NCI-H2171 (cell line): ENCODE measurements at regions not wholly inside any gene's neighbourhood (a gene's known extent, or its start where the extent isn't known, plus 50 kb on each side); places are given as distances from the start of the nearest gene placed in this dataset.

Experiments used
- DNase-seq: peaks from one replicate; lab custom pipeline; 2025; lab: John Stamatoyannopoulos, UW

DNA sequence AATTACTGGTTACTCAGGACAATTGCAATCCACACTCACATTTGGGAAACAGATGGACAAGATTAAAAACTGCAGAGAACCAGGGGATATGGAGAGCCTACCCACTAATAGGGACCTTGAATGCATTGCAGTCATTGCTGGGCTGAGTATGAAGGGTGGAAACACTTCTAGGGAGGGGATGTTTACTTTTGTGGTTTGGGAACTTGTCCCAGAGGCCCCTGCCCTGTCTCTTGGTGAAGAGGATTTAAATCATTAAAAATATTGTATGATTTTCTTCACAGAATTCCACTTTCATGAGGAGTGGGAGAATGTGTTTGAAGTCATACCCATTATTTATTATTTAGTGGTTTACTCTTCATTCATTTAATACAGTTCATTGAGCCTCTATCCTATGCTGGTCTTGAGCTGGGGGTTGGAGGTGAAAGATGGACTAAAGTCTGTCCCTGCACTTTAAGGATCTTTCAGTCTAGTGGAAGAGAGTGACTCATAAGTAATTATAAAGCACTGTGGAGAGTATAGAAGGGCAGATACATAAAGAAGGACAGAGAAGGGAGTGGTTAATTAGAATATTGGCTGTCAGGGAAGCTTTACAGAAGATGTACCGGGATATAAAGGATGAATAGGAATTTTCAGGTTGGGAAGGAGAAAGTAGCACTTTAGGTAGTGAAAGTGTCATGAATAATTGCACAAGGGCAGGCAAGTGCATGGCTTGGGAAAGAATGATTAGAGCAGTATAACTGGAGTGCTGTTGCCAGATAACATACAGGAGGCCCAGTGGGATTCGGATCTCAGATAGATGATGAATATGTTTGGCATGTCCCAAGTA is 313.4 kb downstream of the LPIN1 start:
- no peak for DNase-seq

DNA sequence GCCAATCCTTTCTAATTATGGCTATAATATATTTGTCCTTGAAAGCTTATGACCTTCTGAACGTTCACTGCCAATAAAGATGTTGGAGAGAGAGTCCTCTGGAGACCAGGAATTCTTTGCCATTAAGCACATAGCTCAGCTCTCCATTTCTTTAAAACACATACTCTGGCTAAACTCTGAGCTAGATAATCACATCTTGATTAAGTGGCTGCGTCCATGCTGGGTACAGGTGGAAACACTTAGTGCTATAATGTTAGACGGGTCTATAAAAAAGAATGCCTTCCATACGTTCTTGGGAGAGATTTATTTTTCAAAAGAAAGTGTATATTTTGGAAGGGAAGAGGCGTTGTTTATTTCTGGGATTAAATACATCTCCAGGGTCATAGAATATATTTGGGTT is 314.5 kb downstream of the LPIN1 start:
- no peak for DNase-seq

- DNase-seq, result no peak
Observed at GRCh38 chr2:12061286-12062052, 315.0 kb downstream of the LPIN1 start.

DNA sequence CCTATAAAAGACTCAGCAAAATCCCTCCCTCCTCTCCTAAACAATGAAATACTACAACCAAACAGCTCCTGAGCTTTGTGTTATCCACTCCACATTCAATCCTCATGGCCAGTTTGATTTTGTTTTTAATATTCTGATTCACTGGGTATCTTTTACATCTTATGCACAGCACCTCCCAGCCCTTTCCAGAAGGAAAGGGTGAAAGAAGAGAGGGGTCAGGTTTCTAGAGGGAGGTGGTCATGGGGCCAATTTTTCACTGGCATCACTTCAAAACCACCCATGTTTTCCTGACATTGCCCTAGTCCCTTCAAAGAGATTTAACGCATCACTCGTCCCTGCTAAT is 315.6 kb downstream of the LPIN1 start:
- DNase-seq, result no peak

DNA sequence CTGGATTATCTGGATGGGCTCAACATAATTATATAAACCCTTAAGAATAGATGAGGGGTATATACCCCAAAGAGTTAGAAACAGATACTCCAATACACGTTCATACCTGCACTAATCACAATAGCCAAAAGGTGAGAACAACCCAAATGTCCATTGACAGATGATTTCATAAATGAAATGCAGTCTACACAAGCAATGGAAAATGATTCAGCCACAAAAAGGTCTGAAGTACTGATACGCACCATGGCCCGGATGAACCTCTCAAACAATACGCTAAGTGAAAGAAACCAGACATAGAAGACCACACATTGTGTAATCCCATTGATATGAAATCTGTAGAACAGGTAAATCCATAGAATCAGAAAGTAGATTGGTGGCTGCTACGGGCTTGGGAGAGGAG is 316.8 kb downstream of the LPIN1 start:
- DNase-seq, result no peak

DNA sequence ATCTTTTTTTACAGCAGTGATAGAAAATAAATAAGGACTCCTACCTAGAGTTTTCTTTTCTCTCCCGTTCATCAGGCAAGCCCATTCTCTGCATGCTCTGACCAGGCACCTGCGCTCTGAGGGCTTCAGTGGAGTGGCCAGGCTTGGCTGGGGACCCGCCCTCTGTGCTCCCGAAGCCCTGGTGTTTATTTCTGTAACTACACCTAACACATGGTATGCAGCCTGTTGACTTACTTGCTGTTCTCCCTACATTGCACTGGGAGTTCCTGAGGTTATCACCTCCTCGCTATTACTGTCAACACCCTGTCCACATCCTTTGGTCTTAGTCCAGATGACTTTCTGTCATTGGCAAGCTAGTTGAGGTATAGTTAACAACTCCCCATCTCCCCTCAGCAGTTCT is 317.7 kb downstream of the LPIN1 start:
- no peak for DNase-seq

GRCh38 chr2:12066116-12066515 is 319.7 kb downstream of the LPIN1 start:
- no peak for DNase-seq

- DNase-seq, result no peak
Observed at GRCh38 chr2:12066986-12067385, 320.6 kb downstream of the LPIN1 start.

GRCh38 chr2:12068796-12069538 is 322.5 kb downstream of the LPIN1 start:
- DNase-seq, result no peak

DNA sequence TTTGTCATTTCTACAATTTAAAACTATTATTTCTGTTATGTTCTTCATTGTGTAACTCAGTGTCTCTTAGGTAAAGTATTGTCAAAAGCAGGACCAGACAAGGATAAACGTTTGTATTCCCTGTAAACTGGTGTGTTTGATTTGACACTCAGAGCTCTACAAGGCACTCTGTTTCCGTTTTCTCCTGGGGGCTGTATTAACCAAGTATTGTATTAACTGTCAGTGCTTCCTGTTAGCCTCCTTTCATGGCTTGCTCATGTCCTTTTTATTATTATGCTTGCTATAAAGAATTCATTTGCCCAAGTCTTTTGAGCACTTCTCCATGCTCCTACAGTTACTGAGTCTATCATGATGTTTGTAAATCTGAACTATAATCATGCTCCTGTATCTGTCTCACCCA is 323.7 kb downstream of the LPIN1 start:
- no peak for DNase-seq

DNA sequence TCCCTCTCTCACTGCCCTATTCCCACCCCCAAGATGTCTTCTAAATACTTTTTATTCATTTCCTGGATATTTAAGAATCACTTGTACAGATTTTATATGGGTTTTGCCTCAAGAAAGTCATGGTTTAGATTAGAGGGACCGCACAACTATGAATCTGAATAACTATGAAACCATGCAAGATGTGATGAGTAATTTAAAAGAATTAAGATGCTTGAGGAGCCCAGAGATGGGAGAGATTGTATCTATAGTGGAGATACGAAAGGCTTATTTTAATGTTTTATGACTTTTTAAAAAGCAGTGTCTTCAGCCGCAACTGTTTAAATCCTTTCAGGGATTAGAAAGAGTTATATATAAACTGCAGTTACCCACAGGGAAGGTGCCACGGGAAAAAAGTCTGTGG is 324.1 kb downstream of the LPIN1 start:
- no peak for DNase-seq

DNA sequence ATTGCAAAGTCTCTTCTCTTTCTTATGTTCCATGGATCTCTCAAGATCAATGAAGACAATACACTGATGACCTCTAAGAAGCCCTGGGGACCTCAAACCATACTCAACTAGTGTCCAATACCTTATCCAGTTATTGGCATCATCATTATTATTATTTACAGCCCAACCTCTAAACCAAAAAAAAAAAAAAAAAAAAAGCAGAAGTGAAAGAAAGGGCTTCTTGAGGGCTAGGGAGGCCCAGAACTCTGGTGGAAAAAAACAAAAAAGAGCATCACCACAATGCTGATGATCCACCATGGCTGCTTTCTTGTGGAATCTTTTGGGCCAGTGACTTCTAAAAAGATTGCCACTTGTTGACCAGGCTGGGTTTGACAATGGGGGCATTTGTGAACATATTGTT is 324.9 kb downstream of the LPIN1 start:
- no peak for DNase-seq

- DNase-seq, result no peak
Observed at GRCh38 chr2:12073217-12073852, 326.9 kb downstream of the LPIN1 start.

DNA sequence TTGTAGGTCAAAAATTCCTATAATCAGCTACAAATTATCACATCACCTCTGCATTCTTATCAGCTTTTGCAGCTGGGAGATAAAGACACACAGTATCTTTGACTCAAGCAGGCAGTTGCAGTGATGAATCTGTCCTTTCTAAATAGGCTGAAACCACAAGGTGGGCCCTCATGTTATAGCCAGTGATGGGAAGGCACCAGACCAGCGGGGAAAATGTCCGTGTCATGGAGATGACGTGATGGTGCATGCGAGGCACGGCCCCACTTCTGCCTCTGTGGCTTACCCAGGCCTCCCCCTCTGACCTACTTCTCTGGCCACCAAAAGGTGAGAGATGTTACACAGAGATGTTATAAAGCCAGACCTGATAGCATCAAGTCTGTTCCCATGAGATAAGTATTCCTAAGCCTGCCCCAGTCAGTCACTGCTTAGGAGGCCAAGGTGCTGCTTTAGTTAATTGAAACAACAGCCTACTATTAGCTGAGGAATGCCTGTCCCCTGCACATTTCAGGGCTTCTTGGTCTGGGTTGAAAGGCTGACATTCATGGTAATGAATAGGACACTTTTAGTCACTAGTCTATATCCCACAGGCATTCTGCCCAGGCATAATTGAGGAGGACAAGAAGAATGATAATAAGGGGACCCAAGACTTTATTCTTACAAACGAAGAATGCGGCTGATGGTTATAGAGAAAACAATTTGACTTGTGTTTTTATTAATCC is 327.9 kb downstream of the LPIN1 start:
- DNase-seq, result no peak

DNA sequence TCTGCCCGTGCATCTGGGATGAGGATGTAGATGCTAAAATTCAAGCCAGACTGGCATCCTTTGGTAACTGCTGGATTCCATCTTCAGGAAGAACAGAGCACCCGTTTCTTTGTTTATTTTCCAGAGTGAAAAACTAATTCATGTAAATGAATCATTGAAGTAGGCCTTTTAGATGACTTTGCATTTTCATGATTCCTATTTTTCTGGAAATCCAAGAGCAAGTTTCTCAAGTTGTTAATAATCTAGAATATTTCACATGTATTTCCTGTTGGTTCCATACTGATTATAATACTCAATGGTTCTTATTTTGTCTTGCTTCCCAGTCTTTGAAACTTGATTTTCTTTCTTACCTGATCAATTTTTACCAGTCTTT is 328.4 kb downstream of the LPIN1 start:
- DNase-seq, result no peak

DNA sequence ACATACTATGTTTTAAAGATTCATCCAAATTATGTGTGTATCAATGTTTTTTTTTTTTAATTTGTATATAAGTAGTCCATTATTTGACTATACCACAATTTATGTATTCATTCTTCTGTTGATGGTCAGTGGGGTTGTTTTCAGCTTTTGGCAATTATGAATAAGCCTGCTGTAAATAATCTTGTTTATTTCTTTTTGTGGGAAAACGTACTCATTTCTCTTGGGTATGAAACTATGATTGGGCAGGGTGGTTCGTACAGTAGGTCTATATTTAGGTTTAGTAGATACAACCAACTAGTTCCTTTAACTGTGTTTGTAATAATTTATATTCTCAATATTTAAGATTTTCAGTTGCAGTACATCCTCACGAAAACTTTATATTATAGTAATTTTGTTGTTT is 329.2 kb downstream of the LPIN1 start:
- no peak for DNase-seq

- peak; percentile 94 for DNase-seq
Observed at GRCh38 chr2:12076810-12077209, 330.4 kb downstream of the LPIN1 start.

DNA sequence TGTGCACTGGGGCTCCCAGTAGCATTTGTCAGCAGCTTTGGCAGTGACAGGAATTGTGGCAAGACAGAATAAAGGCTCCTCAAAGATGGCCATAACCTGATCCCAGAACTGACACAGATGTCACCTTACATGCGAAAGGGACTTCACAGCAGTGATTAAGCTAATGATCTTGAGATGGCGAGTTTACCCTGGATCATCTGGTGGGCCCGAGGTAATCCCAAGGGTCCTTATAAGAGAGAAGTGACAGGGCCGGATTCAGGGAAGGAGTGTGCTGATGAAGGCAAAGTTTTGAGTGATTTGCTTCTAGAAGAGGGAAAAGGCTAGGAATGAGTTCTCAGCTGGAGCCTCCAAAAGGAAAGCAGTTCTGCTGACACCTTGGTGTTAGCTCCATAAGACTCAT is 333.9 kb downstream of the LPIN1 start:
- DNase-seq, result peak; percentile 3

GRCh38 chr2:12081481-12082210 is 335.2 kb downstream of the LPIN1 start:
- no peak for DNase-seq

DNA sequence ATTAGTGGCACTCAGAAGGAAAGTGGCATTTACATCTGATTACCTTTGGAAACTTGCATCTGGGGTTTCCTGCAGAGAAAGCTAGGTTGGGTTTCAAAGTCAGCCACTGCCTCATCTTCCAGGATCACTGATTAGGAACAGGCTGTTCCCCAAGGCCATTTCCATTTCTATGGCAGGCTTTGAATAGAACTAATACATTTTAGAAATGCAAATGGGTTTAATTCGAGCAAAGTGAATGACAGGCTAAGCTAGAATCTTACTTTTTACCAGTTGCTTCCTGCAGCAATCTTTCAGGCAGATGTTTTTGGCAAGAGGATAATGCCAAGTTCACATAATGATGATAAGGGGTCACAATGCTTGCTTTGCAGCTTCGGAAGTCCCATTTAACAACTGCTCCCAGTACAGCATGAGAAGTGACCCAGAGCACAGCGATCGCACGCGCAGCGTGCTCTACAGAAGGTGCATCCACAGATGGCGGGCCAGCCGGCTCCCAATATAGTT is 336.7 kb downstream of the LPIN1 start:
- peak; percentile 26 for DNase-seq
